ENCODE measurements at regions not wholly inside any gene's neighbourhood (a gene's known extent, or its start where the extent isn't known, plus 50 kb on each side); places are given as distances from the start of the nearest gene placed in this dataset.

- Histone ChIP-seq H3K4me1 (no peaks in the 10 kb centered on the region), H3K27ac (no peak overlapping the region), H3K36me3 (no peaks in the 10 kb centered on the region), H3K27me3 (no peaks in the 10 kb centered on the region), H3K4me3 (no peak overlapping the region), H3K9me3 (peaks cover 8 to 33% (median 26%) of the 10 kb centered on the region in 4 donors)
- DNase-seq: peak in 1 of 2 donors; percentile 23
- TF ChIP-seq POLR2AphosphoS5 (IDR thresholded peaks at IDR 0.05) (no peak), EP300 (IDR thresholded peaks at IDR 0.05) (no peak), POLR2A (IDR thresholded peaks at IDR 0.05) (no peak)
- TF ChIP-seq, protein P1, sequence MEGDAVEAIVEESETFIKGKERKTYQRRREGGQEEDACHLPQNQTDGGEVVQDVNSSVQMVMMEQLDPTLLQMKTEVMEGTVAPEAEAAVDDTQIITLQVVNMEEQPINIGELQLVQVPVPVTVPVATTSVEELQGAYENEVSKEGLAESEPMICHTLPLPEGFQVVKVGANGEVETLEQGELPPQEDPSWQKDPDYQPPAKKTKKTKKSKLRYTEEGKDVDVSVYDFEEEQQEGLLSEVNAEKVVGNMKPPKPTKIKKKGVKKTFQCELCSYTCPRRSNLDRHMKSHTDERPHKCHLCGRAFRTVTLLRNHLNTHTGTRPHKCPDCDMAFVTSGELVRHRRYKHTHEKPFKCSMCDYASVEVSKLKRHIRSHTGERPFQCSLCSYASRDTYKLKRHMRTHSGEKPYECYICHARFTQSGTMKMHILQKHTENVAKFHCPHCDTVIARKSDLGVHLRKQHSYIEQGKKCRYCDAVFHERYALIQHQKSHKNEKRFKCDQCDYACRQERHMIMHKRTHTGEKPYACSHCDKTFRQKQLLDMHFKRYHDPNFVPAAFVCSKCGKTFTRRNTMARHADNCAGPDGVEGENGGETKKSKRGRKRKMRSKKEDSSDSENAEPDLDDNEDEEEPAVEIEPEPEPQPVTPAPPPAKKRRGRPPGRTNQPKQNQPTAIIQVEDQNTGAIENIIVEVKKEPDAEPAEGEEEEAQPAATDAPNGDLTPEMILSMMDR (IDR thresholded peaks at IDR 0.05): no peak
- 38 to 56% (median 44%) methylated on average over 5 of the region's 5 CpGs for WGBS, 5 donors
- intact Hi-C loops (cut with DNase I; ENCODE audit: low total_unique reads): no loop called here
Measured at GRCh38 chr12:16136219-16136988, 141.1 kb downstream of the SLC15A5 start.

- H3K9me3 ChIP-seq: peaks cover 8 to 39% (median 32%) of the 10 kb centered on the region in 4 donors
- TF ChIP-seq, protein P1 (IDR thresholded peaks at IDR 0.05): no peak
- no peak for TF ChIP-seq EP300 (IDR thresholded peaks at IDR 0.05)
- TF ChIP-seq POLR2AphosphoS5 (IDR thresholded peaks at IDR 0.05): no peak
- TF ChIP-seq POLR2A (IDR thresholded peaks at IDR 0.05): no peak
- no peak for DNase-seq
- H3K27ac ChIP-seq: no peak overlapping the region
- H3K4me1 ChIP-seq: no peaks in the 10 kb centered on the region
- H3K36me3 ChIP-seq: no peaks in the 10 kb centered on the region
- intact Hi-C loops (cut with DNase I; ENCODE audit: low total_unique reads): no loop called here
- H3K27me3 ChIP-seq: no peaks in the 10 kb centered on the region
- H3K4me3 ChIP-seq: no peak overlapping the region
- 79 to 87% (median 86%) methylated on average over 2 of the region's 2 CpGs for WGBS, 5 donors
Measured at GRCh38 chr12:16135323-16135722, 142.2 kb downstream of the SLC15A5 start.

GRCh38 chr12:16130343-16130742 lies 147.1 kb downstream of the SLC15A5 start:
- H3K9me3 ChIP-seq: peaks cover 8 to 39% (median 32%) of the 10 kb centered on the region in 4 donors
- H3K4me3 ChIP-seq: no peak overlapping the region
- no peaks in the 10 kb centered on the region for H3K4me1 ChIP-seq
- no peak overlapping the region for H3K27ac ChIP-seq
- H3K27me3 ChIP-seq: no peaks in the 10 kb centered on the region
- 18 to 60% (median 35%) methylated on average over 1 of the region's 1 CpG for WGBS, 5 donors
- no peak for DNase-seq
- intact Hi-C loops (cut with DNase I; ENCODE audit: low total_unique reads): no loop called here
- no peaks in the 10 kb centered on the region for H3K36me3 ChIP-seq
- TF ChIP-seq, protein P1 (IDR thresholded peaks at IDR 0.05): no peak

- no peaks in the 10 kb centered on the region for H3K4me1 ChIP-seq
- DNase-seq: no peak
- no peaks in the 10 kb centered on the region for H3K36me3 ChIP-seq
- TF ChIP-seq EP300 (IDR thresholded peaks at IDR 0.05): no peak
- no peak for TF ChIP-seq POLR2AphosphoS5 (IDR thresholded peaks at IDR 0.05)
- no peak for TF ChIP-seq POLR2A (IDR thresholded peaks at IDR 0.05)
- TF ChIP-seq, protein P1 (IDR thresholded peaks at IDR 0.05): no peak
- H3K27me3 ChIP-seq: no peaks in the 10 kb centered on the region
- H3K27ac ChIP-seq: no peak overlapping the region
- no peak overlapping the region for H3K4me3 ChIP-seq
- WGBS, 5 donors: 73 to 90% (median 84%) methylated on average over 5 of the region's 5 CpGs
- intact Hi-C loops (cut with DNase I; ENCODE audit: low total_unique reads): no loop called here
- no peaks in the 10 kb centered on the region for H3K9me3 ChIP-seq
Measured at GRCh38 chr12:16121953-16122352, 155.5 kb downstream of the SLC15A5 start.
